Heart left ventricle (tissue), 13 donors: ENCODE measurements at regions not wholly inside any gene's neighbourhood (a gene's known extent, or its start where the extent isn't known, plus 50 kb on each side); places are given as distances from the start of the nearest gene placed in this dataset.

ENCODE experiments used
- POLR2A ChIP-seq, 2 donors: fragments of 450-650 bp; IDR thresholded peaks; one replicate each; pipeline ENCODE4 v1.6.1; 2017; ENCODE audit warnings: antibody characterized with exemption in 2 of 2, mild to moderate bottlenecking in 2 of 2, moderate library complexity in 2 of 2
- TF ChIP-seq, protein P1 (sequence below), 12 donors: fragments of 200-600 bp; sonication (generic) in 4 of 12; IDR thresholded peaks; one replicate each; pipeline versions ENCODE4 v1.5.0 to v1.8.0; 2018 to 2022; ENCODE audit warnings: antibody characterized with exemption in 12 of 12, mild to moderate bottlenecking in 5 of 12
- donor health status: ischemic (EF 13 %, LVEDD 7.1; RV severe dilation, severe dysfunction).
- donor health status: DM: no; HTN: yes; CAD: no.
- donor health status: DM: no; HTN: no; CAD: no.
- donor health status: ischemic (EF 25% LVEDD 6.9; RV normal size, moderate dysfunction).
- donor health status: ischemic (EF 25% LVEDD 5.7; RV mildly dilated, moderate dysfunction).
- donor health status: ischemic (EF 35%, LVEDD 5.7; RV mildly dilated, moderate dysfunction).
- donor health status: nonischemic (EF 11% LVEDD 7.7; RV severe dilation, severe dysfunction).
- donor health status: DM: yes; HTN: yes; CAD: no.
- donor health status: PGD.
- donor health status: ischemic (EF 29% LVEDD 5.4; RV normal size, mild dysfunction).
- donor health status: nonischemic (EF 23%, LVEDD 6.1; RV moderate dilation, normal function).

DNA sequence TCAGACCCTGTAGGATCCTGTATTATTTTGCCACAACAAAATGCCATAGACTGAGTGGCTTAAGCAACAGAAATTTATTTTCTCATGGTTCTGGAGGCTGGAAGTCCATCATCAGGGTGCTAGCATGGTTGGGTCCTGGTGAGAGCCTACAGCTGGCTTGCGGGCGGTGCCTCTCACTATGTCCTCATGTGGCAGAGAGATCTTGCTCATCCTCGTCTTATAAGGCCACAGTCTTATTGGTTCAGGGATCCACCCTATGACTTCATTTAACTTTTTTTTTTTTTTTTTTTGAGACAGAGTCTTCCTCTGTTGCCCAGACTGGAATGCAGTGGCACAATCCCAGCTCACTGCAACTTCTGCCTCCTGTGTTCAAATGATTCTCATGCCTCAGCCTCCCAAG is 90.9 kb downstream of the LSM5 start:
- TF ChIP-seq, protein P1, sequence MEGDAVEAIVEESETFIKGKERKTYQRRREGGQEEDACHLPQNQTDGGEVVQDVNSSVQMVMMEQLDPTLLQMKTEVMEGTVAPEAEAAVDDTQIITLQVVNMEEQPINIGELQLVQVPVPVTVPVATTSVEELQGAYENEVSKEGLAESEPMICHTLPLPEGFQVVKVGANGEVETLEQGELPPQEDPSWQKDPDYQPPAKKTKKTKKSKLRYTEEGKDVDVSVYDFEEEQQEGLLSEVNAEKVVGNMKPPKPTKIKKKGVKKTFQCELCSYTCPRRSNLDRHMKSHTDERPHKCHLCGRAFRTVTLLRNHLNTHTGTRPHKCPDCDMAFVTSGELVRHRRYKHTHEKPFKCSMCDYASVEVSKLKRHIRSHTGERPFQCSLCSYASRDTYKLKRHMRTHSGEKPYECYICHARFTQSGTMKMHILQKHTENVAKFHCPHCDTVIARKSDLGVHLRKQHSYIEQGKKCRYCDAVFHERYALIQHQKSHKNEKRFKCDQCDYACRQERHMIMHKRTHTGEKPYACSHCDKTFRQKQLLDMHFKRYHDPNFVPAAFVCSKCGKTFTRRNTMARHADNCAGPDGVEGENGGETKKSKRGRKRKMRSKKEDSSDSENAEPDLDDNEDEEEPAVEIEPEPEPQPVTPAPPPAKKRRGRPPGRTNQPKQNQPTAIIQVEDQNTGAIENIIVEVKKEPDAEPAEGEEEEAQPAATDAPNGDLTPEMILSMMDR (IDR thresholded peaks at IDR 0.05): no peak
- no peak for TF ChIP-seq POLR2A (IDR thresholded peaks at IDR 0.05)
